ENCODE measurements at regions not wholly inside any gene's neighbourhood (a gene's known extent, or its start where the extent isn't known, plus 50 kb on each side); places are given as distances from the start of the nearest gene placed in this dataset.
A peak's percentile ranks its signal among the peaks of the same experiment; 100 is the strongest.

- TF ChIP-seq TAF1 (IDR thresholded peaks at IDR 0.05; ENCODE audit: low read depth, low read length) (no peak), SPI1 (IDR thresholded peaks at IDR 0.05; ENCODE audit: low read depth, low read length) (no peak), POLR2A (IDR thresholded peaks at IDR 0.05; ENCODE audit: low read depth, low read length) (no peak), PAX5 (IDR thresholded peaks at IDR 0.05; ENCODE audit: insufficient read depth, low read length, severe bottlenecking) (no peak), POLR2AphosphoS5 (IDR thresholded peaks at IDR 0.05; ENCODE audit: low read depth, low read length) (no peak), POU2F2 (IDR thresholded peaks at IDR 0.05; ENCODE audit: low read depth, low read length) (no peak)
- FAIRE-seq (no peak), DNase-seq (ENCODE audit: insufficient read length, low spot score) (no peak)
Observed at GRCh38 chr6:111992851-111993250, 61.1 kb upstream of the CCN6 start.

GRCh38 chr6:111993342-111993741 is 60.6 kb upstream of the CCN6 start:
- DNase-seq (ENCODE audit: insufficient read length, low spot score) = no peak
- TF ChIP-seq POLR2AphosphoS5 (IDR thresholded peaks at IDR 0.05; ENCODE audit: low read depth, low read length) (no peak), POU2F2 (IDR thresholded peaks at IDR 0.05; ENCODE audit: low read depth, low read length) (no peak), POLR2A (IDR thresholded peaks at IDR 0.05; ENCODE audit: low read depth, low read length) (no peak), TAF1 (IDR thresholded peaks at IDR 0.05; ENCODE audit: low read depth, low read length) (no peak), SPI1 (IDR thresholded peaks at IDR 0.05; ENCODE audit: low read depth, low read length) (no peak), PAX5 (IDR thresholded peaks at IDR 0.05; ENCODE audit: insufficient read depth, low read length, severe bottlenecking) (no peak)
- FAIRE-seq = no peak

- no peak for DNase-seq (ENCODE audit: insufficient read length, low spot score)
- TF ChIP-seq TAF1 (IDR thresholded peaks at IDR 0.05; ENCODE audit: low read depth, low read length) (no peak), POU2F2 (IDR thresholded peaks at IDR 0.05; ENCODE audit: low read depth, low read length) (no peak), PAX5 (IDR thresholded peaks at IDR 0.05; ENCODE audit: insufficient read depth, low read length, severe bottlenecking) (no peak), SPI1 (IDR thresholded peaks at IDR 0.05; ENCODE audit: low read depth, low read length) (no peak), POLR2AphosphoS5 (IDR thresholded peaks at IDR 0.05; ENCODE audit: low read depth, low read length) (no peak), POLR2A (IDR thresholded peaks at IDR 0.05; ENCODE audit: low read depth, low read length) (no peak)
- no peak for FAIRE-seq
Observed at GRCh38 chr6:111994791-111995190, 59.1 kb upstream of the CCN6 start.

- no peak for TF ChIP-seq POU2F2 (IDR thresholded peaks at IDR 0.05; ENCODE audit: low read depth, low read length)
- FAIRE-seq = no peak
- no peak for DNase-seq (ENCODE audit: insufficient read length, low spot score)
Observed at GRCh38 chr6:111995404-111995803, 58.5 kb upstream of the CCN6 start.

GRCh38 chr6:111996144-111996865 is 57.6 kb upstream of the CCN6 start:
- no peak for FAIRE-seq
- DNase-seq (ENCODE audit: insufficient read length, low spot score) = no peak
- no peak for TF ChIP-seq SPI1 (IDR thresholded peaks at IDR 0.05; ENCODE audit: low read depth, low read length)
- TF ChIP-seq PAX5 (IDR thresholded peaks at IDR 0.05; ENCODE audit: insufficient read depth, low read length, severe bottlenecking) = no peak
- TF ChIP-seq POLR2A (IDR thresholded peaks at IDR 0.05; ENCODE audit: low read depth, low read length) = no peak
- TF ChIP-seq POU2F2 (IDR thresholded peaks at IDR 0.05; ENCODE audit: low read depth, low read length) = no peak
- TF ChIP-seq TAF1 (IDR thresholded peaks at IDR 0.05; ENCODE audit: low read depth, low read length) = no peak
- TF ChIP-seq POLR2AphosphoS5 (IDR thresholded peaks at IDR 0.05; ENCODE audit: low read depth, low read length) = no peak

- TF ChIP-seq POLR2AphosphoS5 (IDR thresholded peaks at IDR 0.05; ENCODE audit: low read depth, low read length) (no peak), PAX5 (IDR thresholded peaks at IDR 0.05; ENCODE audit: insufficient read depth, low read length, severe bottlenecking) (no peak), POU2F2 (IDR thresholded peaks at IDR 0.05; ENCODE audit: low read depth, low read length) (no peak), POLR2A (IDR thresholded peaks at IDR 0.05; ENCODE audit: low read depth, low read length) (no peak), SPI1 (IDR thresholded peaks at IDR 0.05; ENCODE audit: low read depth, low read length) (no peak), TAF1 (IDR thresholded peaks at IDR 0.05; ENCODE audit: low read depth, low read length) (no peak)
- DNase-seq (ENCODE audit: insufficient read length, low spot score) = peak; percentile 34
- FAIRE-seq = peak; percentile 97
Observed at GRCh38 chr6:111997078-111997852, 56.6 kb upstream of the CCN6 start.

GRCh38 chr6:111997853-111998208 is 56.1 kb upstream of the CCN6 start:
- FAIRE-seq = no peak
- TF ChIP-seq PAX5 (IDR thresholded peaks at IDR 0.05; ENCODE audit: insufficient read depth, low read length, severe bottlenecking) (no peak), POU2F2 (IDR thresholded peaks at IDR 0.05; ENCODE audit: low read depth, low read length) (no peak), POLR2AphosphoS5 (IDR thresholded peaks at IDR 0.05; ENCODE audit: low read depth, low read length) (no peak)
- DNase-seq (ENCODE audit: insufficient read length, low spot score) = no peak

- DNase-seq (ENCODE audit: insufficient read length, low spot score) = no peak
- TF ChIP-seq PAX5 (IDR thresholded peaks at IDR 0.05; ENCODE audit: insufficient read depth, low read length, severe bottlenecking) (no peak), POU2F2 (IDR thresholded peaks at IDR 0.05; ENCODE audit: low read depth, low read length) (no peak), POLR2AphosphoS5 (IDR thresholded peaks at IDR 0.05; ENCODE audit: low read depth, low read length) (no peak), POLR2A (IDR thresholded peaks at IDR 0.05; ENCODE audit: low read depth, low read length) (no peak), SPI1 (IDR thresholded peaks at IDR 0.05; ENCODE audit: low read depth, low read length) (no peak), TAF1 (IDR thresholded peaks at IDR 0.05; ENCODE audit: low read depth, low read length) (no peak)
- no peak for FAIRE-seq
Observed at GRCh38 chr6:112002307-112002706, 51.6 kb upstream of the CCN6 start.
